ENCODE measurements at regions not wholly inside any gene's neighbourhood (a gene's known extent, or its start where the extent isn't known, plus 50 kb on each side); places are given as distances from the start of the nearest gene placed in this dataset. TPM values are rescaled to one million over a fixed set of nuclear protein-coding genes. Genes with fewer than 3 reads are reported as not detected.

DNA sequence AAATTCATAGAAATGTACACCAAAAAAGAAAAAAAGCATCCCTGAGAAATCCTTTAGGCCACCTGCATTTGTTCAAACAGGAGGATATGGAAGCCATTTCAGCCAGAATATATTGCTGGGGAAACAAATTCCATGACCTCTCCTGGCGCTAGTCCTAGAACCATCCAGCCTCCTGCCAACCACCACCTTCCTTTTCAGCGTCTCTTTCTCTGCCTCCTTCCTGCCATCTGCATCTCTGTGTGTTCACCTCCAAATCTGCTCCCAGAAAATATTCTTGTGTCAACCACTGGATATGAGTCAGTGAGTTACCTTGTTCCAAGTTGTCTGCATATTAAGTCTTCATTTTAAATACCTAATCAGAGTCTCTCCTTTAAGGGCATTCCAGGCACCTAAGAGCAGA, 50.6 kb upstream of the NPY start:
- H3K9me3 ChIP-seq (replicated peaks; ENCODE audit: control insufficient read depth, insufficient read depth, low read length) = no peaks in the 10 kb centered on the region
- POLR2A ChIA-PET = no interaction called here

More for the DNA sequence above, 50.6 kb upstream of the NPY start:
- H3K4me3 ChIP-seq (replicated peaks in 1 of 3; ENCODE audit: insufficient read depth in 1 of 3, low read depth in 1 of 3, low read length in 3 of 3) = no peak overlapping the region
- no peaks in the 10 kb centered on the region for H3K9me1 ChIP-seq (replicated peaks; ENCODE audit: control insufficient read depth, extremely low read depth, insufficient read depth, low read length)
- H3K4me2 ChIP-seq (ENCODE audit: insufficient read depth, low read length) = no peak overlapping the region
- FAIRE-seq = no peak
- H3K27me3 ChIP-seq (ENCODE audit: control insufficient read depth in 2 of 2, insufficient read depth in 2 of 2, low read length in 2 of 2) = no peaks in the 10 kb centered on the region
- no peaks in the 10 kb centered on the region for H3K36me3 ChIP-seq (ENCODE audit: control insufficient read depth in 2 of 2, extremely low read depth in 1 of 2, insufficient read depth in 2 of 2, low read length in 2 of 2)
- DNase-seq (ENCODE audit: low read depth, low spot score) = no peak
- CTCF ChIA-PET = no interaction called here
- no peak overlapping the region for H3K27ac ChIP-seq (ENCODE audit: insufficient read depth, low read depth, low read length)
- H3K79me2 ChIP-seq (ENCODE audit: control insufficient read depth, insufficient read depth, low read length) = no peaks in the 10 kb centered on the region
- dilution Hi-C loops (cut with MboI; ENCODE audit: extremely low pct_ligation_motif_present, low sequenced_read_pairs) (no loop called here), intact Hi-C loops (cut with micrococcal nuclease) (no loop called here)
- no peak overlapping the region for H3K9ac ChIP-seq (replicated peaks; ENCODE audit: extremely low read depth, insufficient read depth, low read length)
- H4K20me1 ChIP-seq (replicated peaks; ENCODE audit: control insufficient read depth, extremely low read depth, insufficient read depth, low read length) = no peaks in the 10 kb centered on the region
- no peak overlapping the region for H2AFZ ChIP-seq (ENCODE audit: low read depth, low read length)
- no TSS peak for BruUV-seq (replicated peaks)
- H3K4me1 ChIP-seq (ENCODE audit: control insufficient read depth, extremely low read depth, insufficient read depth, low read length) = no peaks in the 10 kb centered on the region
- TF ChIP-seq, protein P1, sequence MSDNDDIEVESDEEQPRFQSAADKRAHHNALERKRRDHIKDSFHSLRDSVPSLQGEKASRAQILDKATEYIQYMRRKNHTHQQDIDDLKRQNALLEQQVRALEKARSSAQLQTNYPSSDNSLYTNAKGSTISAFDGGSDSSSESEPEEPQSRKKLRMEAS (IDR thresholded peaks at IDR 0.05; ENCODE audit: insufficient read depth, insufficient read length) = no peak
- no peak for TF ChIP-seq POLR2AphosphoS5 (IDR thresholded peaks at IDR 0.05; ENCODE audit: insufficient read depth, low read depth, low read length)
- no peak for TF ChIP-seq GATA2 (IDR thresholded peaks at IDR 0.05; ENCODE audit: insufficient read depth, insufficient read length, low read depth, low read length)
- TF ChIP-seq, protein P2, sequence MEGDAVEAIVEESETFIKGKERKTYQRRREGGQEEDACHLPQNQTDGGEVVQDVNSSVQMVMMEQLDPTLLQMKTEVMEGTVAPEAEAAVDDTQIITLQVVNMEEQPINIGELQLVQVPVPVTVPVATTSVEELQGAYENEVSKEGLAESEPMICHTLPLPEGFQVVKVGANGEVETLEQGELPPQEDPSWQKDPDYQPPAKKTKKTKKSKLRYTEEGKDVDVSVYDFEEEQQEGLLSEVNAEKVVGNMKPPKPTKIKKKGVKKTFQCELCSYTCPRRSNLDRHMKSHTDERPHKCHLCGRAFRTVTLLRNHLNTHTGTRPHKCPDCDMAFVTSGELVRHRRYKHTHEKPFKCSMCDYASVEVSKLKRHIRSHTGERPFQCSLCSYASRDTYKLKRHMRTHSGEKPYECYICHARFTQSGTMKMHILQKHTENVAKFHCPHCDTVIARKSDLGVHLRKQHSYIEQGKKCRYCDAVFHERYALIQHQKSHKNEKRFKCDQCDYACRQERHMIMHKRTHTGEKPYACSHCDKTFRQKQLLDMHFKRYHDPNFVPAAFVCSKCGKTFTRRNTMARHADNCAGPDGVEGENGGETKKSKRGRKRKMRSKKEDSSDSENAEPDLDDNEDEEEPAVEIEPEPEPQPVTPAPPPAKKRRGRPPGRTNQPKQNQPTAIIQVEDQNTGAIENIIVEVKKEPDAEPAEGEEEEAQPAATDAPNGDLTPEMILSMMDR (IDR thresholded peaks at IDR 0.05; ENCODE audit: extremely low read depth in 1 of 2, insufficient read depth in 1 of 2, low read depth in 1 of 2, low read length in 2 of 2) = no peak
- TF ChIP-seq MYC (IDR thresholded peaks at IDR 0.05; ENCODE audit: low read depth, low read length) = no peak
- no peak for TF ChIP-seq EZH2 (IDR thresholded peaks at IDR 0.05; ENCODE audit: borderline replicate concordance, low read depth, low read length, severe bottlenecking)
- TF ChIP-seq POLR2A (IDR thresholded peaks at IDR 0.05; ENCODE audit: low read depth, low read length) = no peak
- TF ChIP-seq FOS (IDR thresholded peaks at IDR 0.05; ENCODE audit: borderline replicate concordance, insufficient read depth, low read length) = no peak

Small RNA genes lying in the stretch of these regions (small RNA-seq; reads per million reads assigned to genes)
- not detected for gene RNA5SP228 (ENCODE audit: insufficient read depth, insufficient read length, low read depth, low replicate concordance)

All from endothelial cell of umbilical vein (primary cell).